Naive thymus-derived CD4-positive, alpha-beta T cell (primary cell): ENCODE measurements at regions not wholly inside any gene's neighbourhood (a gene's known extent, or its start where the extent isn't known, plus 50 kb on each side); places are given as distances from the start of the nearest gene placed in this dataset.

Source experiments
- ATAC-seq: fragments of 150-1000 bp; cut with Tn5 transposase; 2 replicates; pipeline ENCODE4 v1.10.0; 2021; ENCODE audit warnings: mild to moderate bottlenecking, moderate library complexity
- CTCF ChIA-PET: fragments of 350-600 bp; sonication (Branson Sonifier 250); formaldehyde crosslinking; loops from one replicate; lab custom pipeline; 2021; ENCODE audit warnings: antibody characterized with exemption; lab: Charles Lee
- POLR2A ChIA-PET: fragments of 350-600 bp; sonication (Branson Sonifier 250); formaldehyde crosslinking; loops from one replicate; lab custom pipeline; 2021; ENCODE audit warnings: antibody characterized with exemption, inconsistent platforms; lab: Charles Lee
- DNase-seq, 9 donors: peaks; one replicate each; pipeline versions ENCODE4 v3.0.0 to v3.0.0-alpha.2; 2020 to 2022; ENCODE audit warnings: mixed read lengths in 1 of 9
- H3K27ac ChIP-seq: one replicate; pipeline ENCODE4 v1.7.0; 2013; ENCODE audit warnings: mild to moderate bottlenecking, low read depth, low read length, moderate library complexity
- H3K27me3 ChIP-seq, 2 donors: one replicate each; pipeline ENCODE4 v1.7.0; 2013; ENCODE audit warnings: low read length in 2 of 2, mild to moderate bottlenecking in 2 of 2, moderate library complexity in 2 of 2; ENCODE audit not compliant: control insufficient read depth in 2 of 2, insufficient read depth in 2 of 2
- H3K36me3 ChIP-seq, 3 experiments: 1 replicate in 2 of 3; 2 replicates in 1 of 3; pipeline ENCODE4 v1.7.0; 2013; ENCODE audit warnings: low read length in 3 of 3, mild to moderate bottlenecking in 3 of 3, moderate library complexity in 1 of 3; ENCODE audit not compliant: insufficient read depth in 3 of 3, control insufficient read depth in 2 of 3
- H3K4me1 ChIP-seq, 2 donors: one replicate each; pipeline ENCODE4 v1.7.0; 2013; ENCODE audit warnings: low read length in 2 of 2, mild to moderate bottlenecking in 2 of 2, moderate library complexity in 1 of 2; ENCODE audit not compliant: control insufficient read depth in 2 of 2, insufficient read depth in 2 of 2
- H3K4me3 ChIP-seq: 2 replicates; pipeline ENCODE4 v1.7.0; 2013; ENCODE audit warnings: mild to moderate bottlenecking, low read length
- H3K9me3 ChIP-seq, 3 experiments: 1 replicate in 2 of 3; 2 replicates in 1 of 3; pipeline ENCODE4 v1.7.0; 2013; ENCODE audit warnings: low read length in 3 of 3; ENCODE audit not compliant: control insufficient read depth in 2 of 3
- H3K27ac Mint-ChIP-seq, 9 donors: one replicate each; pipeline ENCODE4 v1.8.0; 2020 to 2022; ENCODE audit warnings: mixed read lengths in 9 of 9, mild to moderate bottlenecking in 8 of 9, moderate library complexity in 5 of 9, inconsistent platforms in 2 of 9
- H3K27me3 Mint-ChIP-seq, 5 donors: one replicate each; pipeline ENCODE4 v1.8.0; 2021 to 2022; ENCODE audit warnings: mixed read lengths in 5 of 5, mild to moderate bottlenecking in 1 of 5
- H3K36me3 Mint-ChIP-seq, 5 donors: one replicate each; pipeline ENCODE4 v1.8.0; 2020 to 2022; ENCODE audit warnings: mixed read lengths in 5 of 5, mild to moderate bottlenecking in 3 of 5, inconsistent platforms in 1 of 5
- H3K4me1 Mint-ChIP-seq, 7 donors: one replicate each; pipeline ENCODE4 v1.8.0; 2020 to 2022; ENCODE audit warnings: mixed read lengths in 7 of 7, mild to moderate bottlenecking in 3 of 7, inconsistent platforms in 1 of 7
- H3K4me3 Mint-ChIP-seq, 10 donors: one replicate each; pipeline ENCODE4 v1.8.0; 2020 to 2022; ENCODE audit warnings: mild to moderate bottlenecking in 10 of 10, mixed read lengths in 10 of 10, moderate library complexity in 6 of 10, inconsistent platforms in 2 of 10
- H3K9me3 Mint-ChIP-seq, 11 donors: one replicate each; pipeline ENCODE4 v1.8.0; 2020 to 2022; ENCODE audit warnings: mixed read lengths in 11 of 11, mild to moderate bottlenecking in 4 of 11, inconsistent platforms in 1 of 11, moderate library complexity in 1 of 11
- intact Hi-C, 2 donors: fragments of 100-400 bp; cut with micrococcal nuclease; formaldehyde crosslinking; loops; one replicate each; pipeline ENCODE4 v1.15.1; 2023

- no peak overlapping the region for H3K4me3 ChIP-seq
- Mint-ChIP-seq H3K36me3 (no peaks in the 10 kb centered on the region), H3K9me3 (peaks cover 0 to 20% (median 5%) of the 10 kb centered on the region in 11 donors), H3K27ac (no peak overlapping the region), H3K27me3 (no peaks in the 10 kb centered on the region), H3K4me3 (no peak overlapping the region), H3K4me1 (no peaks in the 10 kb centered on the region)
- intact Hi-C loops: no loop called here
- no peak overlapping the region for H3K27ac ChIP-seq
- H3K36me3 ChIP-seq: no peaks in the 10 kb centered on the region
- POLR2A ChIA-PET: no interaction called here
- H3K27me3 ChIP-seq: no peaks in the 10 kb centered on the region
- CTCF ChIA-PET: no interaction called here
- DNase-seq: no peak
- ATAC-seq: no peak
- peaks cover 0 to 4% (median 0%) of the 10 kb centered on the region in 3 experiments for H3K9me3 ChIP-seq
- no peaks in the 10 kb centered on the region for H3K4me1 ChIP-seq
Observed at GRCh38 chr13:63514886-63515285, 2099.2 kb upstream of the PCDH20 start.

GRCh38 chr13:63512095-63512494, 2096.4 kb upstream of the PCDH20 start:
- ChIA-PET CTCF (no interaction called here), POLR2A (no interaction called here)
- DNase-seq: no peak
- Histone ChIP-seq H3K27me3 (no peaks in the 10 kb centered on the region), H3K9me3 (peaks cover 0 to 4% (median 0%) of the 10 kb centered on the region in 3 experiments), H3K4me3 (no peak overlapping the region), H3K36me3 (no peaks in the 10 kb centered on the region), H3K4me1 (no peaks in the 10 kb centered on the region), H3K27ac (no peak overlapping the region)
- H3K9me3 Mint-ChIP-seq: peaks cover 0 to 27% (median 3%) of the 10 kb centered on the region in 11 donors
- ATAC-seq: no peak
- no peak overlapping the region for H3K4me3 Mint-ChIP-seq
- H3K36me3 Mint-ChIP-seq: no peaks in the 10 kb centered on the region
- intact Hi-C loops: no loop called here
- H3K27ac Mint-ChIP-seq: no peak overlapping the region
- H3K4me1 Mint-ChIP-seq: no peaks in the 10 kb centered on the region
- H3K27me3 Mint-ChIP-seq: no peaks in the 10 kb centered on the region

GRCh38 chr13:63501702-63502101, 2086.1 kb upstream of the PCDH20 start:
- intact Hi-C loops: no loop called here
- Mint-ChIP-seq H3K36me3 (peaks cover 0 to 3% (median 0%) of the 10 kb centered on the region in 5 donors), H3K9me3 (peaks cover 2 to 33% (median 7%) of the 10 kb centered on the region in 11 donors), H3K4me3 (no peak overlapping the region), H3K4me1 (no peaks in the 10 kb centered on the region), H3K27ac (no peak overlapping the region), H3K27me3 (no peaks in the 10 kb centered on the region)
- POLR2A ChIA-PET: no interaction called here
- no peaks in the 10 kb centered on the region for H3K36me3 ChIP-seq
- no peak overlapping the region for H3K4me3 ChIP-seq
- no peaks in the 10 kb centered on the region for H3K27me3 ChIP-seq
- H3K9me3 ChIP-seq: no peaks in the 10 kb centered on the region
- no peaks in the 10 kb centered on the region for H3K4me1 ChIP-seq
- DNase-seq: no peak
- ATAC-seq: no peak
- CTCF ChIA-PET: no interaction called here
- H3K27ac ChIP-seq: no peak overlapping the region

GRCh38 chr13:63497601-63498000, 2082.0 kb upstream of the PCDH20 start:
- H3K9me3 Mint-ChIP-seq: peaks cover 2 to 27% (median 8%) of the 10 kb centered on the region in 11 donors
- H3K27me3 Mint-ChIP-seq: no peaks in the 10 kb centered on the region
- intact Hi-C loops: no loop called here
- Histone ChIP-seq H3K4me3 (no peak overlapping the region), H3K36me3 (no peaks in the 10 kb centered on the region), H3K9me3 (no peaks in the 10 kb centered on the region), H3K27ac (no peak overlapping the region), H3K4me1 (no peaks in the 10 kb centered on the region), H3K27me3 (no peaks in the 10 kb centered on the region)
- ChIA-PET POLR2A (no interaction called here), CTCF (no interaction called here)
- H3K27ac Mint-ChIP-seq: no peak overlapping the region
- H3K36me3 Mint-ChIP-seq: peaks cover 0 to 3% (median 0%) of the 10 kb centered on the region in 5 donors
- H3K4me1 Mint-ChIP-seq: no peaks in the 10 kb centered on the region
- no peak for ATAC-seq
- DNase-seq: no peak
- H3K4me3 Mint-ChIP-seq: no peak overlapping the region

GRCh38 chr13:63492604-63493003, 2077.0 kb upstream of the PCDH20 start:
- no peak overlapping the region for H3K27ac ChIP-seq
- intact Hi-C loops: no loop called here
- ATAC-seq: no peak
- Mint-ChIP-seq H3K27ac (no peak overlapping the region), H3K27me3 (no peaks in the 10 kb centered on the region), H3K4me1 (no peaks in the 10 kb centered on the region), H3K4me3 (no peak overlapping the region), H3K9me3 (peaks cover 0 to 10% (median 2%) of the 10 kb centered on the region in 11 donors), H3K36me3 (no peaks in the 10 kb centered on the region)
- POLR2A ChIA-PET: no interaction called here
- H3K36me3 ChIP-seq: no peaks in the 10 kb centered on the region
- H3K27me3 ChIP-seq: no peaks in the 10 kb centered on the region
- H3K4me3 ChIP-seq: no peak overlapping the region
- CTCF ChIA-PET: no interaction called here
- DNase-seq: no peak
- no peaks in the 10 kb centered on the region for H3K9me3 ChIP-seq
- no peaks in the 10 kb centered on the region for H3K4me1 ChIP-seq

GRCh38 chr13:63490149-63490548, 2074.5 kb upstream of the PCDH20 start:
- no peak overlapping the region for H3K4me3 Mint-ChIP-seq
- POLR2A ChIA-PET: no interaction called here

GRCh38 chr13:63481334-63481733, 2065.7 kb upstream of the PCDH20 start:
- peaks cover 0 to 9% (median 6%) of the 10 kb centered on the region in 11 donors for H3K9me3 Mint-ChIP-seq
- no peaks in the 10 kb centered on the region for H3K27me3 Mint-ChIP-seq
- H3K4me1 Mint-ChIP-seq: no peaks in the 10 kb centered on the region
- Histone ChIP-seq H3K9me3 (no peaks in the 10 kb centered on the region), H3K27me3 (no peaks in the 10 kb centered on the region), H3K27ac (no peak overlapping the region), H3K36me3 (no peaks in the 10 kb centered on the region), H3K4me3 (no peak overlapping the region), H3K4me1 (no peaks in the 10 kb centered on the region)
- ChIA-PET CTCF (no interaction called here), POLR2A (no interaction called here)
- H3K4me3 Mint-ChIP-seq: no peak overlapping the region
- H3K36me3 Mint-ChIP-seq: no peaks in the 10 kb centered on the region
- ATAC-seq (no peak), DNase-seq (no peak)
- intact Hi-C loops: no loop called here
- H3K27ac Mint-ChIP-seq: no peak overlapping the region

More at GRCh38 chr13:63490149-63490548, 2074.5 kb upstream of the PCDH20 start:
- Mint-ChIP-seq H3K27me3 (no peaks in the 10 kb centered on the region), H3K27ac (no peak overlapping the region), H3K9me3 (peaks cover 0 to 17% (median 5%) of the 10 kb centered on the region in 11 donors), H3K36me3 (no peaks in the 10 kb centered on the region), H3K4me1 (no peaks in the 10 kb centered on the region)
- CTCF ChIA-PET: no interaction called here
- no peak overlapping the region for H3K4me3 ChIP-seq
- H3K27me3 ChIP-seq: no peaks in the 10 kb centered on the region
- no peaks in the 10 kb centered on the region for H3K36me3 ChIP-seq
- DNase-seq (no peak), ATAC-seq (no peak)
- H3K4me1 ChIP-seq: no peaks in the 10 kb centered on the region
- no peaks in the 10 kb centered on the region for H3K9me3 ChIP-seq
- intact Hi-C loops: no loop called here
- no peak overlapping the region for H3K27ac ChIP-seq
